GM19240 (cell line): ENCODE measurements at regions not wholly inside any gene's neighbourhood (a gene's known extent, or its start where the extent isn't known, plus 50 kb on each side); places are given as distances from the start of the nearest gene placed in this dataset.
"Not testable (repeated sequence)": the region's sequence is repeated elsewhere in the genome, so short reads cannot be mapped to it uniquely, and the experiment has no call there.

Experiments used
- DNase-seq: peaks from one replicate; pipeline ENCODE4 v3.0.0; 2011; ENCODE audit warnings: low spot score; ENCODE audit not compliant: insufficient read length

GRCh38 chr14:105581551-105582341 lies 55.4 kb downstream of the TMEM121 start:
- no peak for DNase-seq

GRCh38 chr14:105582639-105583038 lies 56.3 kb downstream of the TMEM121 start:
- no peak for DNase-seq

GRCh38 chr14:105583914-105584313 lies 57.5 kb downstream of the TMEM121 start:
- DNase-seq: not testable (repeated sequence)

- DNase-seq: not testable (repeated sequence)
Measured at GRCh38 chr14:105585290-105585689, 58.9 kb downstream of the TMEM121 start.

- DNase-seq: not testable (repeated sequence)
Measured at GRCh38 chr14:105585722-105586121, 59.3 kb downstream of the TMEM121 start.

GRCh38 chr14:105586144-105586872 lies 59.9 kb downstream of the TMEM121 start:
- DNase-seq: not testable (repeated sequence)

- DNase-seq: not testable (repeated sequence)
Measured at GRCh38 chr14:105587034-105587433, 60.7 kb downstream of the TMEM121 start.

- DNase-seq: not testable (repeated sequence)
Measured at GRCh38 chr14:105587482-105588235, 61.3 kb downstream of the TMEM121 start.

- DNase-seq: no peak
Measured at GRCh38 chr14:105588236-105588860, 62.0 kb downstream of the TMEM121 start.

- DNase-seq: no peak
Measured at GRCh38 chr14:105589161-105589925, 63.0 kb downstream of the TMEM121 start.

GRCh38 chr14:105589926-105590185 lies 63.5 kb downstream of the TMEM121 start:
- DNase-seq: not testable (repeated sequence)

- no peak for DNase-seq
Measured at GRCh38 chr14:105591052-105591451, 64.7 kb downstream of the TMEM121 start.

- DNase-seq: not testable (repeated sequence)
Measured at GRCh38 chr14:105591792-105592341, 65.5 kb downstream of the TMEM121 start.

GRCh38 chr14:105592646-105593045 lies 66.3 kb downstream of the TMEM121 start:
- DNase-seq: not testable (repeated sequence)

GRCh38 chr14:105595346-105595745 lies 69.0 kb downstream of the TMEM121 start:
- not testable (repeated sequence) for DNase-seq

- not testable (repeated sequence) for DNase-seq
Measured at GRCh38 chr14:105596374-105596773, 70.0 kb downstream of the TMEM121 start.

- not testable (repeated sequence) for DNase-seq
Measured at GRCh38 chr14:105598040-105598763, 71.8 kb downstream of the TMEM121 start.

- DNase-seq: not testable (repeated sequence)
Measured at GRCh38 chr14:105598925-105599586, 72.7 kb downstream of the TMEM121 start.
